ENCODE measurements at regions not wholly inside any gene's neighbourhood (a gene's known extent, or its start where the extent isn't known, plus 50 kb on each side); places are given as distances from the start of the nearest gene placed in this dataset.

DNA sequence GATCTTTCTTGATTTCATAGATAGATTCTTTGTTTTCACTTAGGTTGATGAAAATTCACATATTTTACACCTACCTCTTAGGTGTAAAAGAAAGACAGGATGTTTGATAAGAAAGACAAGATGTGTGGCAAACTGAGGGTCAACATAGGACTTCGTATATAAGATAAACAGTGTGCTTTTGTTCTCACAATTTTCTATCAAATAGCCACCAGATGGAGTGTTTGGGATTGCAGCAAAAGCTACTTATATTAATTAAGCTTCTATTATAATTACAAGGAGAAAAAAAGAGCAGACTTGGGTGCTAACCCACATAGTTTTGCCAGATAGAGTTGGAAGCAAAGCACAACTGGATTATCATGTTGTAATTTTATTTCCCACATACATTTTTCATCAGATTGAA is 232.9 kb downstream of the CDH7 start:
- Histone ChIP-seq H3K27me3 (ENCODE audit: insufficient read depth, poor library complexity, severe bottlenecking) (no peaks in the 10 kb centered on the region), H3K4me3 (replicated peaks; ENCODE audit: insufficient read depth, low read length) (no peak overlapping the region), H3K27ac (replicated peaks) (no peak overlapping the region)
- no peak for DNase-seq (ENCODE audit: low read depth in 1 of 2, low spot score in 1 of 2)
- TF ChIP-seq, protein P1, sequence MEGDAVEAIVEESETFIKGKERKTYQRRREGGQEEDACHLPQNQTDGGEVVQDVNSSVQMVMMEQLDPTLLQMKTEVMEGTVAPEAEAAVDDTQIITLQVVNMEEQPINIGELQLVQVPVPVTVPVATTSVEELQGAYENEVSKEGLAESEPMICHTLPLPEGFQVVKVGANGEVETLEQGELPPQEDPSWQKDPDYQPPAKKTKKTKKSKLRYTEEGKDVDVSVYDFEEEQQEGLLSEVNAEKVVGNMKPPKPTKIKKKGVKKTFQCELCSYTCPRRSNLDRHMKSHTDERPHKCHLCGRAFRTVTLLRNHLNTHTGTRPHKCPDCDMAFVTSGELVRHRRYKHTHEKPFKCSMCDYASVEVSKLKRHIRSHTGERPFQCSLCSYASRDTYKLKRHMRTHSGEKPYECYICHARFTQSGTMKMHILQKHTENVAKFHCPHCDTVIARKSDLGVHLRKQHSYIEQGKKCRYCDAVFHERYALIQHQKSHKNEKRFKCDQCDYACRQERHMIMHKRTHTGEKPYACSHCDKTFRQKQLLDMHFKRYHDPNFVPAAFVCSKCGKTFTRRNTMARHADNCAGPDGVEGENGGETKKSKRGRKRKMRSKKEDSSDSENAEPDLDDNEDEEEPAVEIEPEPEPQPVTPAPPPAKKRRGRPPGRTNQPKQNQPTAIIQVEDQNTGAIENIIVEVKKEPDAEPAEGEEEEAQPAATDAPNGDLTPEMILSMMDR (IDR thresholded peaks at IDR 0.05; ENCODE audit: insufficient read depth, low read length) = no peak
- TF ChIP-seq POLR2AphosphoS5 (IDR thresholded peaks at IDR 0.05; ENCODE audit: low read depth) = no peak
- TF ChIP-seq, protein P2, sequence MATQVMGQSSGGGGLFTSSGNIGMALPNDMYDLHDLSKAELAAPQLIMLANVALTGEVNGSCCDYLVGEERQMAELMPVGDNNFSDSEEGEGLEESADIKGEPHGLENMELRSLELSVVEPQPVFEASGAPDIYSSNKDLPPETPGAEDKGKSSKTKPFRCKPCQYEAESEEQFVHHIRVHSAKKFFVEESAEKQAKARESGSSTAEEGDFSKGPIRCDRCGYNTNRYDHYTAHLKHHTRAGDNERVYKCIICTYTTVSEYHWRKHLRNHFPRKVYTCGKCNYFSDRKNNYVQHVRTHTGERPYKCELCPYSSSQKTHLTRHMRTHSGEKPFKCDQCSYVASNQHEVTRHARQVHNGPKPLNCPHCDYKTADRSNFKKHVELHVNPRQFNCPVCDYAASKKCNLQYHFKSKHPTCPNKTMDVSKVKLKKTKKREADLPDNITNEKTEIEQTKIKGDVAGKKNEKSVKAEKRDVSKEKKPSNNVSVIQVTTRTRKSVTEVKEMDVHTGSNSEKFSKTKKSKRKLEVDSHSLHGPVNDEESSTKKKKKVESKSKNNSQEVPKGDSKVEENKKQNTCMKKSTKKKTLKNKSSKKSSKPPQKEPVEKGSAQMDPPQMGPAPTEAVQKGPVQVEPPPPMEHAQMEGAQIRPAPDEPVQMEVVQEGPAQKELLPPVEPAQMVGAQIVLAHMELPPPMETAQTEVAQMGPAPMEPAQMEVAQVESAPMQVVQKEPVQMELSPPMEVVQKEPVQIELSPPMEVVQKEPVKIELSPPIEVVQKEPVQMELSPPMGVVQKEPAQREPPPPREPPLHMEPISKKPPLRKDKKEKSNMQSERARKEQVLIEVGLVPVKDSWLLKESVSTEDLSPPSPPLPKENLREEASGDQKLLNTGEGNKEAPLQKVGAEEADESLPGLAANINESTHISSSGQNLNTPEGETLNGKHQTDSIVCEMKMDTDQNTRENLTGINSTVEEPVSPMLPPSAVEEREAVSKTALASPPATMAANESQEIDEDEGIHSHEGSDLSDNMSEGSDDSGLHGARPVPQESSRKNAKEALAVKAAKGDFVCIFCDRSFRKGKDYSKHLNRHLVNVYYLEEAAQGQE (IDR thresholded peaks at IDR 0.05; ENCODE audit: insufficient replicate concordance, low read depth) = no peak
- TF ChIP-seq SPI1 (IDR thresholded peaks at IDR 0.05; ENCODE audit: borderline replicate concordance, low read depth) = no peak
- no peak for TF ChIP-seq GABPA (IDR thresholded peaks at IDR 0.05; ENCODE audit: low read depth)

DNA sequence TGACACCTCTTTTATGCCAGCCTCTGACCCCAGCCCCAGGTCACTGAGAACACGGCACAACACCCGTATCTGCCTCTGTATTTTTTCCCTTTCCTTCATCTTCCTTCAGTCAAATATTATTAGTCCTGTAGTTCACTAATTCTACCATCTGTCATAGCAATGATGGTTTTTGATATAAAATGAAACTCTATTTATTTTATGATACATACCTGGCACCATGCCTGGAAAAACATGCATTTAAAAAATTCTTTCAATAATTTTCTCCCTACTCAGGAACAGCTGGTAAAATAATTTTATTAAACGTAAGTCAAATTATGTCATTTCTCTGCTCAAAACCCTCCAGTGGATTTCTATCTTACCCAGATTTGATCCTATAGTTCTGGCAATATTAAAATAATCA is 224.7 kb downstream of the CDH7 start:
- DNase-seq (ENCODE audit: low read depth in 1 of 2, low spot score in 1 of 2) = no peak
- Histone ChIP-seq H3K27ac (replicated peaks) (no peak overlapping the region), H3K4me3 (replicated peaks; ENCODE audit: insufficient read depth, low read length) (no peak overlapping the region), H3K27me3 (ENCODE audit: insufficient read depth, poor library complexity, severe bottlenecking) (no peaks in the 10 kb centered on the region)
- TF ChIP-seq SPI1 (IDR thresholded peaks at IDR 0.05; ENCODE audit: borderline replicate concordance, low read depth) (no peak), GABPA (IDR thresholded peaks at IDR 0.05; ENCODE audit: low read depth) (no peak), POLR2AphosphoS5 (IDR thresholded peaks at IDR 0.05; ENCODE audit: low read depth) (no peak)
- TF ChIP-seq, protein P2 (IDR thresholded peaks at IDR 0.05; ENCODE audit: insufficient replicate concordance, low read depth) = no peak
- TF ChIP-seq, protein P1 (IDR thresholded peaks at IDR 0.05; ENCODE audit: insufficient read depth, low read length) = no peak

DNA sequence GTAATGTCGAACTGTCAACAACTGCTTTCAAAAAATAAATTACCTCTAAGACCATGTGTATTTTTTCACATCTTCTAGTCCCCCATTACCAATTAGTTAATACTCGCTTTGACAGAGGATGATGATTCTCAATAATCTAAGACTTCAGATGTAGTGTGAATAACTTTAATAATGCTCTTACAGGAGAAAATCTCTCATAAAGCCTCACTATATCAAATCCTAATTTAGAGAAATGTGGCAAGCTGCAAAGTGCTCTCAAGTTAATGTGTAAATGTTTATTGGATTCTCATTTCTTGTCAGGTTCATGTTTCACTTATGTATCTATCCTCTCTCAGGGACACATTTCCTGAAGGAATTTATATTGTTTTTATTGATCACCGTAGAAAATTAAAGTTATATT is 223.9 kb downstream of the CDH7 start:
- TF ChIP-seq SPI1 (IDR thresholded peaks at IDR 0.05; ENCODE audit: borderline replicate concordance, low read depth) (no peak), GABPA (IDR thresholded peaks at IDR 0.05; ENCODE audit: low read depth) (no peak), POLR2AphosphoS5 (IDR thresholded peaks at IDR 0.05; ENCODE audit: low read depth) (no peak)
- TF ChIP-seq, protein P1 (IDR thresholded peaks at IDR 0.05; ENCODE audit: insufficient read depth, low read length) = no peak
- TF ChIP-seq, protein P2 (IDR thresholded peaks at IDR 0.05; ENCODE audit: insufficient replicate concordance, low read depth) = no peak
- Histone ChIP-seq H3K27ac (replicated peaks) (no peak overlapping the region), H3K4me3 (replicated peaks; ENCODE audit: insufficient read depth, low read length) (no peak overlapping the region), H3K27me3 (ENCODE audit: insufficient read depth, poor library complexity, severe bottlenecking) (no peaks in the 10 kb centered on the region)
- no peak for DNase-seq (ENCODE audit: low read depth in 1 of 2, low spot score in 1 of 2)

All from HL-60 (cell line).